Smooth muscle cell (in vitro differentiated cells): ENCODE measurements at regions not wholly inside any gene's neighbourhood (a gene's known extent, or its start where the extent isn't known, plus 50 kb on each side); places are given as distances from the start of the nearest gene placed in this dataset.
A peak's percentile ranks its signal among the peaks of the same experiment; 100 is the strongest.

Experiments used
- DNase-seq: peaks from one replicate; lab custom pipeline; 2025; ENCODE audit not compliant: unreplicated experiment; lab: John Stamatoyannopoulos, UW
- H2AFZ ChIP-seq: fragments of 200-600 bp; sonication (generic); 2 replicates; pipeline ENCODE4 v1.6.0; 2016; ENCODE audit warnings: antibody characterized with exemption, low read depth, mild to moderate bottlenecking
- H3F3A ChIP-seq: fragments of 200-600 bp; sonication (generic); 2 replicates; pipeline ENCODE4 v1.6.0; 2017; ENCODE audit warnings: antibody characterized with exemption, low read depth
- H3K27ac ChIP-seq: fragments of 200-600 bp; sonication (generic); 2 replicates; pipeline ENCODE4 v1.5.1; 2016; ENCODE audit warnings: low read depth, mild to moderate bottlenecking
- H3K27me3 ChIP-seq: fragments of 200-600 bp; sonication (generic); 2 replicates; pipeline ENCODE4 v1.6.1; 2016; ENCODE audit warnings: low read depth, mild to moderate bottlenecking
- H3K36me3 ChIP-seq: fragments of 200-600 bp; sonication (generic); 2 replicates; pipeline ENCODE4 v1.5.1; 2016; ENCODE audit warnings: low read depth
- H3K4me1 ChIP-seq: fragments of 200-600 bp; sonication (generic); 2 replicates; pipeline ENCODE4 v1.5.1; 2016; ENCODE audit warnings: low read depth
- H3K4me2 ChIP-seq: fragments of 200-600 bp; sonication (generic); 2 replicates; pipeline ENCODE4 v1.6.0; 2016; ENCODE audit warnings: mild to moderate bottlenecking
- H3K4me3 ChIP-seq: fragments of 200-600 bp; sonication (generic); 2 replicates; pipeline ENCODE4 v1.5.1; 2016; ENCODE audit warnings: mild to moderate bottlenecking
- H3K79me2 ChIP-seq: fragments of 200-600 bp; sonication (generic); 2 replicates; pipeline ENCODE4 v1.6.0; 2016; ENCODE audit warnings: low read depth, mild to moderate bottlenecking
- H3K9ac ChIP-seq: fragments of 200-600 bp; sonication (generic); 2 replicates; pipeline ENCODE4 v1.6.0; 2016; ENCODE audit warnings: low read depth
- H3K9me3 ChIP-seq: fragments of 200-600 bp; sonication (generic); replicated peaks from 2 replicates; pipeline ENCODE4 v1.5.1; 2016; ENCODE audit warnings: low read depth
- H4K20me1 ChIP-seq: fragments of 200-600 bp; sonication (generic); 2 replicates; pipeline ENCODE4 v1.6.0; 2016; ENCODE audit warnings: low read depth
- CTCF ChIP-seq: fragments of 200-600 bp; sonication (generic); IDR thresholded peaks from 2 replicates; pipeline ENCODE4 v1.5.1; 2017; ENCODE audit warnings: borderline replicate concordance, mild to moderate bottlenecking, antibody characterized with exemption; ENCODE audit not compliant: insufficient read depth, poor library complexity, severe bottlenecking
- WGBS: methylation state at CpG from one replicate; pipeline ENCODE4 v1.1.7; 2016; ENCODE audit warnings: low lambda C conversion rate; 5-methylcytosine and 5-hydroxymethylcytosine counted together

GRCh38 chr2:104577143-104577542, 276.8 kb upstream of the POU3F3 start:
- Histone ChIP-seq H3K27me3 (no peaks in the 10 kb centered on the region), H3K27ac (no peak overlapping the region), H3K4me2 (no peak overlapping the region), H4K20me1 (no peaks in the 10 kb centered on the region), H3K9ac (no peak overlapping the region), H3K9me3 (no peaks in the 10 kb centered on the region), H3F3A (no peaks in the 10 kb centered on the region), H3K36me3 (no peaks in the 10 kb centered on the region), H3K4me1 (no peaks in the 10 kb centered on the region), H2AFZ (no peak overlapping the region), H3K79me2 (no peaks in the 10 kb centered on the region), H3K4me3 (no peak overlapping the region)
- no peak for TF ChIP-seq CTCF
- no peak for DNase-seq
- 89% methylated on average over 2 of the region's 2 CpGs for WGBS

DNA sequence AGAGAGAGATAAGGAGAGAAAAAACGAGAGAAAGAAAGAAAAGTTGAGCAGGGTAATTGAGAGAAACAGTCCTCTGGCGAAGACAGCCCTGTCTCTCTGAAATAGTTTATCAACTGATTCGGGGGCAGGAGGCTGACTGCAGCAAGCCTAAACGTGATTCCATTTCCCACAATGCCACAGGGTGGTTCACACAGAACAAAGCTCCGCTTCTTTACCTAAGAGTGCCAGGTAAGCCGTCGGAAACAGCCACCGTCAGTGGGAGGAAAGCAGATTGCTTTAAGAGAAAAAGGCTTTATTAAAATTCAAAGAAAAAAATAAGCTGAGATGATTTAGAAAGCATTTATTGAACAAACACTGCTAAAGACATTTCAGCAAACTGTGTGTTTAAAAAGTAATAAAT, 271.4 kb upstream of the POU3F3 start:
- no peak for DNase-seq
- Histone ChIP-seq H3K27ac (no peak overlapping the region), H3K4me2 (no peak overlapping the region), H3K4me3 (peak overlapping the region; percentile 1), H3F3A (no peaks in the 10 kb centered on the region), H2AFZ (no peak overlapping the region), H3K36me3 (no peaks in the 10 kb centered on the region), H3K79me2 (no peaks in the 10 kb centered on the region), H4K20me1 (no peaks in the 10 kb centered on the region), H3K27me3 (no peaks in the 10 kb centered on the region), H3K9ac (no peak overlapping the region), H3K9me3 (no peaks in the 10 kb centered on the region), H3K4me1 (peaks cover 10% of the 10 kb centered on the region)
- 68% methylated on average over 8 of the region's 8 CpGs for WGBS
- TF ChIP-seq CTCF = no peak

GRCh38 chr2:104583811-104584210, 270.1 kb upstream of the POU3F3 start:
- H3K27me3 ChIP-seq = no peaks in the 10 kb centered on the region
- H4K20me1 ChIP-seq = no peaks in the 10 kb centered on the region
- TF ChIP-seq CTCF = no peak
- no peak overlapping the region for H3K9ac ChIP-seq
- H3K4me1 ChIP-seq = peaks cover 10% of the 10 kb centered on the region
- 58% methylated on average over 7 of the region's 7 CpGs for WGBS
- H3K4me2 ChIP-seq = no peak overlapping the region
- DNase-seq = no peak
- no peaks in the 10 kb centered on the region for H3K36me3 ChIP-seq
- H3F3A ChIP-seq = no peaks in the 10 kb centered on the region
- no peak overlapping the region for H3K4me3 ChIP-seq
- H3K79me2 ChIP-seq = no peaks in the 10 kb centered on the region
- no peak overlapping the region for H3K27ac ChIP-seq
- no peak overlapping the region for H2AFZ ChIP-seq
- no peaks in the 10 kb centered on the region for H3K9me3 ChIP-seq

DNA sequence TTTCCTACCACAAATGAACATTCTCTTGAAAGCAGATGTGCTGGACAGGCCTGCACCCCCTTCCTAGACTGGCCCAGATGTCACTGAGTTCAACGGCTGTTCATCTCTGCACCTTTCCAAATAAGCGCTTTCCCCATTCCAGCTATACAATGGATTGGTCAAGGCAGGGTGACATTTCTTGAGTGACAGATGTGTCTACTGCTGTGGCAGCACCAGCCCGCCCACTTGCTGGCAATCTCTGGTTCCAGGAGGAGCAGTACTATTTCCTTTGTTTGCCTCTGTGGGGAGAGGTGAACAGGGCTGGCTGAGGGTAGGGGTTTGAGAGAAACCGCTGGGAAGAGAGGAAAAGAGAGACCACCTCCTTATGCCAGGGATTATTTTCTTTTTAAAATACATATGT, 269.5 kb upstream of the POU3F3 start:
- H3K4me2 ChIP-seq = no peak overlapping the region
- H3K4me3 ChIP-seq = no peak overlapping the region
- H3K9ac ChIP-seq = no peak overlapping the region
- no peak for TF ChIP-seq CTCF
- no peaks in the 10 kb centered on the region for H4K20me1 ChIP-seq
- no peak overlapping the region for H3K27ac ChIP-seq
- H3K79me2 ChIP-seq = no peaks in the 10 kb centered on the region
- H3K9me3 ChIP-seq = no peaks in the 10 kb centered on the region
- no peak overlapping the region for H2AFZ ChIP-seq
- H3F3A ChIP-seq = no peaks in the 10 kb centered on the region
- no peaks in the 10 kb centered on the region for H3K27me3 ChIP-seq
- H3K36me3 ChIP-seq = no peaks in the 10 kb centered on the region
- H3K4me1 ChIP-seq = peaks cover 10% of the 10 kb centered on the region
- no peak for DNase-seq
- 93% methylated on average over 4 of the region's 4 CpGs for WGBS
